ENCODE measurements at regions not wholly inside any gene's neighbourhood (a gene's known extent, or its start where the extent isn't known, plus 50 kb on each side); places are given as distances from the start of the nearest gene placed in this dataset.

DNA sequence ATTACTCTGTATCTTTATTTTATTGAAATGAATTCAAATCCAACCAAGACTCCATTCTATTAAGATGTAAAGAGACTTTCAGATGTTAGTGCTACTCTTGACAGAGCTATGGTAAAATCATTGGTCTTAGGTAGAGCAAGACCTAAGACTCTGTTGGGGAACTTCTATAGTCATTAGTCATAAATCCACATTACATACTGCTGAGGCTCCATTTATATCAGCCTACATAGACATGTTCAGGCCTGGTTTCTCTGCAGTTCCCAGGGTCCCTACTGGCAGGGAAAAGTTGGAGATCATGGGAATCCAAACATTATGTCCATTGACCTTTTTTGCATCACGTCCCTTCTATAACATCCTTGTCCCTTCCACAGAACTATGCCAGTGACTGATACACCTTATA, 580.4 kb upstream of the ZEB2 start:
- H3K36me3 Mint-ChIP-seq (ENCODE audit: low read depth), result no peaks in the 10 kb centered on the region
- H3K4me3 Mint-ChIP-seq (ENCODE audit: low read depth), result no peak overlapping the region
- intact Hi-C loops (cut with micrococcal nuclease), result no loop called here
- H3K27ac Mint-ChIP-seq, result no peak overlapping the region
- H3K4me1 Mint-ChIP-seq (ENCODE audit: low read depth), result no peaks in the 10 kb centered on the region
- no peaks in the 10 kb centered on the region for H3K27me3 Mint-ChIP-seq (ENCODE audit: low read depth)
- DNase-seq (ENCODE audit: low spot score), result no peak
- H3K9me3 Mint-ChIP-seq, result no peaks in the 10 kb centered on the region

DNA sequence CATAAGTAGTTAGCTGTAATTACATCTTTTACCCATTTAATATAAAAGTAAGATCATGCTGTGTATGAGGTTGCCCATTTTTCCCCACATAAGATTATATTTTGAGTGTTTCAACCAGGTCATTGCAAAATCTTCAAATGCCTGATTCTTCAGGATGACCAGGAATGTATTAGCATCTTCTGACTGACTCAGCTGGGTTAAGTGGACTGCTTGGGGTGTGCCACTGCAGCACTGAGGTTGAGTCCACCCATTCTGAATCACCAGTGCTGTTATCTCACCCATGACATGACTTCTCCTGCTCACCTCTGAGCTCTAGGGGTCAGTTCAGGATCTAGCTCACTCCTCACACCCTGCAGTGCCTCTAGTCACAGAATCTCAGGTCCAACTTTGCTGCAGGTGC, 576.7 kb upstream of the ZEB2 start:
- H3K27me3 Mint-ChIP-seq (ENCODE audit: low read depth), result no peaks in the 10 kb centered on the region
- H3K9me3 Mint-ChIP-seq, result no peaks in the 10 kb centered on the region
- peaks cover 2% of the 10 kb centered on the region for H3K4me1 Mint-ChIP-seq (ENCODE audit: low read depth)
- no peak overlapping the region for H3K27ac Mint-ChIP-seq
- DNase-seq (ENCODE audit: low spot score), result no peak
- H3K36me3 Mint-ChIP-seq (ENCODE audit: low read depth), result no peaks in the 10 kb centered on the region
- intact Hi-C loops (cut with micrococcal nuclease), result no loop called here
- no peak overlapping the region for H3K4me3 Mint-ChIP-seq (ENCODE audit: low read depth)

DNA sequence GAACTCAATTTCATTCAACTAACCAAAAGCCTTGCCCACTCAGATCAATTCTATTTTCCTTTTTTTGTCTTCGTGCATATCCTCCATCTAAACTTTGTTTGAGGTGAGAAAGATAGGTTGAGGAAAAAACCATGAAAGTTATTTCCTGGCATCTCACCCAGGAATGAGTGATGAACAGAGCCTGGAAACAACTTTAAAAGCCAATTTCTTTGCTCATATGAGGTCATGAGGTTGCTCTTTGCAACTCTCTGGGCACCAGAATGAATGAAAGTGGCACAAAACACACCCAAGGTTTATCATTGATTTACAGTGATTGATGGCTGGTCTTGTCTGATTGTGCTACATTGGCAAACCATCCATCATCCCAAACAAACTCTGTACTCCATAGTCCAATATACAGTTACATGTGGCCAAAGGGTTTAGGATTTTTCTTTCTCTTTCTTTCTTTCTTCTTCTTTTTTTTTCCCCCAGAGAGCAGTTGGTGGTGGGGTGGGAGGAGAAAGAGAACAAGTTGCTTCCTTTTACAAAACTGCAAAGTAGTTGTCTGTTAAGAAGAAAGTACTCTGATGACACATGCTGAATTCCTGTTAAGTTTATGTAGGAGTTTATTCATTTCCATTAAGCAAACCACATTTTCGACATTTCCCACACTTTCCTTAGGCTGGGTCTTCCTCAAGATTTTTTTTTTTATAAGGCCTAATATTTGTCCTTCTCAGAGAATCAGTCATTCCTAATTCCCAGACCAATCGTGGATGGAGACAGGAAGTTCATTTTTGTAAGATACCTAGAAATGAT, 575.9 kb upstream of the ZEB2 start:
- no peak for DNase-seq (ENCODE audit: low spot score)
- Mint-ChIP-seq H3K4me1 (ENCODE audit: low read depth) (peaks cover 2% of the 10 kb centered on the region), H3K9me3 (no peaks in the 10 kb centered on the region), H3K4me3 (ENCODE audit: low read depth) (no peak overlapping the region), H3K27me3 (ENCODE audit: low read depth) (no peaks in the 10 kb centered on the region), H3K27ac (no peak overlapping the region), H3K36me3 (ENCODE audit: low read depth) (no peaks in the 10 kb centered on the region)
- intact Hi-C loops (cut with micrococcal nuclease), result no loop called here

DNA sequence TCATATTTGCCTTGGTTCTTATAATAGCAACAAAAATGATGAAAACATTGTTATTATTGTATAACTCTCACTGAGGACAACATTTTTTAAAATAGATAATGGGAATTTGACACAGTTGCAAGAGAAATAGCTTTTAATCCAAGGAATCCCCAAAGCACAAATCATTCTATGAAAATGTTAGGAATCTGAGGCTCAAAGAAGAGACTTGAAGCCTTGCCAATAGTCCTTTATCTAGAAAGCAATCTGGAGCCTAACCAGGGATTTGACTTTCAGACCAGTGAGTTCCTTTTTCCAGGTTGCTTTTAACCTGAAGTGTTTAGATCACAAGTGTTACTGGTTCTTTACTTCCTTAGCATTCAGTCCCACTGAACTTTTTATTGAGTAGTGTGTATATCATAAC, 574.5 kb upstream of the ZEB2 start:
- peaks cover 2% of the 10 kb centered on the region for H3K4me1 Mint-ChIP-seq (ENCODE audit: low read depth)
- H3K36me3 Mint-ChIP-seq (ENCODE audit: low read depth), result no peaks in the 10 kb centered on the region
- H3K4me3 Mint-ChIP-seq (ENCODE audit: low read depth), result no peak overlapping the region
- DNase-seq (ENCODE audit: low spot score), result no peak
- intact Hi-C loops (cut with micrococcal nuclease), result no loop called here
- no peak overlapping the region for H3K27ac Mint-ChIP-seq
- no peaks in the 10 kb centered on the region for H3K27me3 Mint-ChIP-seq (ENCODE audit: low read depth)
- no peaks in the 10 kb centered on the region for H3K9me3 Mint-ChIP-seq

- DNase-seq (ENCODE audit: low spot score), result no peak
- no peaks in the 10 kb centered on the region for H3K36me3 Mint-ChIP-seq (ENCODE audit: low read depth)
- H3K4me3 Mint-ChIP-seq (ENCODE audit: low read depth), result no peak overlapping the region
- H3K27me3 Mint-ChIP-seq (ENCODE audit: low read depth), result no peaks in the 10 kb centered on the region
- no peak overlapping the region for H3K27ac Mint-ChIP-seq
- intact Hi-C loops (cut with micrococcal nuclease), result no loop called here
- H3K4me1 Mint-ChIP-seq (ENCODE audit: low read depth), result peaks cover 2% of the 10 kb centered on the region
- H3K9me3 Mint-ChIP-seq, result no peaks in the 10 kb centered on the region
These were observed 572.0 kb upstream of the ZEB2 start for GRCh38 chr2:145091967-145092366.

GRCh38 chr2:145090841-145091761, 571.2 kb upstream of the ZEB2 start:
- intact Hi-C loops (cut with micrococcal nuclease), result no loop called here
- no peak for DNase-seq (ENCODE audit: low spot score)
- Mint-ChIP-seq H3K27ac (no peak overlapping the region), H3K4me3 (ENCODE audit: low read depth) (no peak overlapping the region), H3K27me3 (ENCODE audit: low read depth) (no peaks in the 10 kb centered on the region), H3K9me3 (no peaks in the 10 kb centered on the region), H3K4me1 (ENCODE audit: low read depth) (peaks cover 2% of the 10 kb centered on the region), H3K36me3 (ENCODE audit: low read depth) (no peaks in the 10 kb centered on the region)

GRCh38 chr2:145088756-145089155, 568.8 kb upstream of the ZEB2 start:
- intact Hi-C loops (cut with micrococcal nuclease), result no loop called here

GRCh38 chr2:145086910-145087309, 567.0 kb upstream of the ZEB2 start:
- no peak for DNase-seq (ENCODE audit: low spot score)
- no peaks in the 10 kb centered on the region for H3K36me3 Mint-ChIP-seq (ENCODE audit: low read depth)
- no peaks in the 10 kb centered on the region for H3K27me3 Mint-ChIP-seq (ENCODE audit: low read depth)
- no peaks in the 10 kb centered on the region for H3K4me1 Mint-ChIP-seq (ENCODE audit: low read depth)
- no peak overlapping the region for H3K4me3 Mint-ChIP-seq (ENCODE audit: low read depth)
- no peaks in the 10 kb centered on the region for H3K9me3 Mint-ChIP-seq
- no peak overlapping the region for H3K27ac Mint-ChIP-seq
- intact Hi-C loops (cut with micrococcal nuclease), result no loop called here

More at GRCh38 chr2:145088756-145089155, 568.8 kb upstream of the ZEB2 start:
- Mint-ChIP-seq H3K36me3 (ENCODE audit: low read depth) (no peaks in the 10 kb centered on the region), H3K27ac (no peak overlapping the region), H3K4me1 (ENCODE audit: low read depth) (peaks cover 2% of the 10 kb centered on the region), H3K9me3 (no peaks in the 10 kb centered on the region), H3K4me3 (ENCODE audit: low read depth) (no peak overlapping the region), H3K27me3 (ENCODE audit: low read depth) (no peaks in the 10 kb centered on the region)
- no peak for DNase-seq (ENCODE audit: low spot score)

DNA sequence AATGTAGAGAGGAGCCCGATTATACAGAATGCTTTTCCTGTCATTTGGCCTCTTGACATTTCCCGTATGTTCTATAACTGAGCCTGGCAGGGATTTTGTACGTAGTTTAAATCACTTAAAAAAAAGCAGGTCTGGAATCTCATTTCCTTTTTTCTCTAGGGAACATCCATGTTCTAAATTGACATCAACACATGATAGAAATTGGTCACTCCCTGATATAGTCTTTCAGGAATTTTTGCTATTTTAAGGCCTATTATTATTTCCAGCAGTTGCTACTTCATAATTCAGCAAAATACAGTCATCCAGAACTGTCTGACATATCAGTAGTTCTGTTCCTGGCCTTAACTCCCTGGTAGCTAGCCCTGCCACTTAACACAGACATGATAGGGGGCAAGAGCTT, 565.7 kb upstream of the ZEB2 start:
- intact Hi-C loops (cut with micrococcal nuclease), result no loop called here
- no peaks in the 10 kb centered on the region for H3K36me3 Mint-ChIP-seq (ENCODE audit: low read depth)

DNA sequence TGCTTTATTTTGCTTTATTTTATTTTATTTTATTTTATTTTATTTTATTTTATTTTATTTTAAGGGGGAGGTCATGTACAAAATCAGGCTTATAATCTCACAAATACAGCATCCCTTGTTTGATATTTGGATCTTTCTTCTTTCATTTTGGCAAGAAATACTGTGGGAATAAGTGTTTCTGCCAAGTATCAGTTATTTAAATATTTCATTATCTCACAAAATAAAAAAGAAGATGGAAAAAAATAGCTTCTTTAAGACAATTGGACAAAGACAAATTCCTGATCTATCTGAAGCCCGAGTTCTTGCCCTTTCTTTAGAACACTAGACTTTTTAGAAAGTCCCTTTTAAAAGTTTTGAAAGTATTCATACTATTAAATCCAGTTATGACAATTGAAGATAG, 560.5 kb upstream of the ZEB2 start:
- Mint-ChIP-seq H3K27ac (no peak overlapping the region), H3K9me3 (no peaks in the 10 kb centered on the region), H3K4me1 (ENCODE audit: low read depth) (no peaks in the 10 kb centered on the region), H3K27me3 (ENCODE audit: low read depth) (no peaks in the 10 kb centered on the region), H3K36me3 (ENCODE audit: low read depth) (no peaks in the 10 kb centered on the region), H3K4me3 (ENCODE audit: low read depth) (no peak overlapping the region)
- intact Hi-C loops (cut with micrococcal nuclease), result no loop called here
- no peak for DNase-seq (ENCODE audit: low spot score)

More for the DNA sequence above, 565.7 kb upstream of the ZEB2 start:
- no peaks in the 10 kb centered on the region for H3K27me3 Mint-ChIP-seq (ENCODE audit: low read depth)
- H3K27ac Mint-ChIP-seq, result no peak overlapping the region
- DNase-seq (ENCODE audit: low spot score), result no peak
- no peak overlapping the region for H3K4me3 Mint-ChIP-seq (ENCODE audit: low read depth)
- no peaks in the 10 kb centered on the region for H3K4me1 Mint-ChIP-seq (ENCODE audit: low read depth)
- no peaks in the 10 kb centered on the region for H3K9me3 Mint-ChIP-seq

DNA sequence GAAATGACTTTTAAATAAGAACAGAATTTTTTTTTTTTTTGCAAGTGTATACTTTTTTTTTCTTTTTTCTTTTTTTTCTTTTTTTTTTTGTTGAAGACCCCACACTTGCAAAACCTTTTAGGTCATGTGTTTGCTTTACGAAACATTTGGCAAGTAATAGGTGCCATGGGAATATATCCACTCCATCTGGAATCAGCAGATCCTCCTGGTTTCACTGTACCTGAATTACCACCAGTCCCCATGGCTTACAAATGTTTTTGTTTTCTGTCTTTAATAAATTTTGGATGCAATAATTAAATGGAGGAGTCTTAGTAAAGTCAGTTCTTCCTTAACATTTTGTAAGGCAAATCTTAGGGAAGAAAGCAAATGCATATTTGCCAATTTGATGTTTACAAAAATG, 559.7 kb upstream of the ZEB2 start:
- no peak overlapping the region for H3K4me3 Mint-ChIP-seq (ENCODE audit: low read depth)
- no peak overlapping the region for H3K27ac Mint-ChIP-seq
- no peaks in the 10 kb centered on the region for H3K36me3 Mint-ChIP-seq (ENCODE audit: low read depth)
- no peaks in the 10 kb centered on the region for H3K4me1 Mint-ChIP-seq (ENCODE audit: low read depth)
- H3K9me3 Mint-ChIP-seq, result no peaks in the 10 kb centered on the region
- intact Hi-C loops (cut with micrococcal nuclease), result no loop called here
- no peaks in the 10 kb centered on the region for H3K27me3 Mint-ChIP-seq (ENCODE audit: low read depth)
- DNase-seq (ENCODE audit: low spot score), result no peak

- no peaks in the 10 kb centered on the region for H3K4me1 Mint-ChIP-seq (ENCODE audit: low read depth)
- intact Hi-C loops (cut with micrococcal nuclease), result no loop called here
- no peak overlapping the region for H3K27ac Mint-ChIP-seq
These were observed 559.0 kb upstream of the ZEB2 start for GRCh38 chr2:145078923-145079322.

GRCh38 chr2:145076085-145076484, 556.2 kb upstream of the ZEB2 start:
- no peak for DNase-seq (ENCODE audit: low spot score)
- H3K4me3 Mint-ChIP-seq (ENCODE audit: low read depth), result no peak overlapping the region
- intact Hi-C loops (cut with micrococcal nuclease), result no loop called here
- H3K27ac Mint-ChIP-seq, result no peak overlapping the region
- H3K4me1 Mint-ChIP-seq (ENCODE audit: low read depth), result no peaks in the 10 kb centered on the region
- H3K27me3 Mint-ChIP-seq (ENCODE audit: low read depth), result no peaks in the 10 kb centered on the region
- no peaks in the 10 kb centered on the region for H3K36me3 Mint-ChIP-seq (ENCODE audit: low read depth)
- H3K9me3 Mint-ChIP-seq, result no peaks in the 10 kb centered on the region

More at GRCh38 chr2:145078923-145079322, 559.0 kb upstream of the ZEB2 start:
- Mint-ChIP-seq H3K27me3 (ENCODE audit: low read depth) (no peaks in the 10 kb centered on the region), H3K36me3 (ENCODE audit: low read depth) (no peaks in the 10 kb centered on the region), H3K9me3 (no peaks in the 10 kb centered on the region), H3K4me3 (ENCODE audit: low read depth) (no peak overlapping the region)
- no peak for DNase-seq (ENCODE audit: low spot score)
